ENCODE measurements at regions not wholly inside any gene's neighbourhood (a gene's known extent, or its start where the extent isn't known, plus 50 kb on each side); places are given as distances from the start of the nearest gene placed in this dataset.

GRCh38 chr11:45378516-45378915 lies 92.4 kb upstream of the SYT13 start:
- no peak overlapping the region for H4K5ac ChIP-seq (ENCODE audit: insufficient read length, low read depth, low read length)
- no peak overlapping the region for H3K23ac ChIP-seq (ENCODE audit: insufficient read length, low read depth, low read length)
- TF ChIP-seq CTCF (conservative IDR thresholded peaks at IDR 0.05): no peak
- Mint-ChIP-seq H3K4me1 (peaks cover 4 to 6% of the 10 kb centered on the region in 2 experiments; a peak in 3 of 4 replicates), H3K9me3 (no peaks in the 10 kb centered on the region), H3K27ac (no peak overlapping the region), H3K36me3 (ENCODE audit: insufficient read depth in 1 of 3, low read depth in 3 of 3) (no peaks in the 10 kb centered on the region), H3K4me3 (no peak overlapping the region), H3K27me3 (ENCODE audit: low read depth) (peaks cover 22% of the 10 kb centered on the region)
- H3K9ac ChIP-seq (ENCODE audit: extremely low read depth, insufficient read length, low read length): no peak overlapping the region
- H4K91ac ChIP-seq (ENCODE audit: insufficient read length, low read depth, low read length): no peak overlapping the region
- H2BK15ac ChIP-seq (ENCODE audit: low read depth, low read length): no peak overlapping the region
- no peak overlapping the region for H2AFZ ChIP-seq (ENCODE audit: low read length)
- H4K8ac ChIP-seq (replicated peaks; ENCODE audit: insufficient read length, low read depth, low read length): no peak overlapping the region
- DNase-seq: no peak
- no peaks in the 10 kb centered on the region; the same call in 1 of the 2 replicates for H3K27me3 ChIP-seq (ENCODE audit: insufficient read depth, low read length)
- no peak overlapping the region for H2BK20ac ChIP-seq (ENCODE audit: low read depth, low read length, poor library complexity, severe bottlenecking)
- H3K23me2 ChIP-seq (ENCODE audit: insufficient read length, low read depth, low read length, poor library complexity, severe bottlenecking): no peaks in the 10 kb centered on the region
- no peak overlapping the region for H3K27ac ChIP-seq (ENCODE audit: insufficient read length, low read depth, low read length)
- H3K9me3 ChIP-seq (ENCODE audit: control insufficient read depth, low read depth, low read length): no peaks in the 10 kb centered on the region
- no peak overlapping the region for H3K56ac ChIP-seq (ENCODE audit: insufficient read length, low read depth, low read length)
- no peak overlapping the region for H2BK5ac ChIP-seq (ENCODE audit: insufficient read length, low read length)
- H3K4me1 ChIP-seq (ENCODE audit: insufficient read depth, low read length): no peaks in the 10 kb centered on the region; the same call in 1 of the 2 replicates
- H3K4me2 ChIP-seq (ENCODE audit: insufficient read depth, insufficient read length, low read length): no peak overlapping the region
- no peak overlapping the region for H3K14ac ChIP-seq (ENCODE audit: insufficient read depth, low read length)
- H3K18ac ChIP-seq (ENCODE audit: insufficient read length, low read depth, low read length): no peak overlapping the region
- H4K20me1 ChIP-seq (ENCODE audit: control insufficient read depth, insufficient read depth, insufficient read length): no peaks in the 10 kb centered on the region
- H3T11ph ChIP-seq (ENCODE audit: low read length): no peak overlapping the region
- no CpG with 5 or more reads among the region's 6 CpGs for WGBS (ENCODE audit: extremely low coverage, insufficient read length, low lambda C conversion rate)
- H2BK120ac ChIP-seq (ENCODE audit: low read depth, low read length, poor library complexity, severe bottlenecking): no peak overlapping the region
- H3K4ac ChIP-seq (ENCODE audit: low read depth, low read length): no peak overlapping the region
- H3K79me1 ChIP-seq (ENCODE audit: insufficient read depth, low read depth, low read length, poor library complexity, severe bottlenecking): no peaks in the 10 kb centered on the region
- H2BK12ac ChIP-seq (ENCODE audit: insufficient read length, low read depth, low read length): no peak overlapping the region
- H2AK5ac ChIP-seq (ENCODE audit: insufficient read length, low read length): no peak overlapping the region
- H3K79me2 ChIP-seq (ENCODE audit: insufficient read depth, low read length): no peaks in the 10 kb centered on the region

Measured in H9 (cell line).